ENCODE measurements at regions not wholly inside any gene's neighbourhood (a gene's known extent, or its start where the extent isn't known, plus 50 kb on each side); places are given as distances from the start of the nearest gene placed in this dataset.

DNA sequence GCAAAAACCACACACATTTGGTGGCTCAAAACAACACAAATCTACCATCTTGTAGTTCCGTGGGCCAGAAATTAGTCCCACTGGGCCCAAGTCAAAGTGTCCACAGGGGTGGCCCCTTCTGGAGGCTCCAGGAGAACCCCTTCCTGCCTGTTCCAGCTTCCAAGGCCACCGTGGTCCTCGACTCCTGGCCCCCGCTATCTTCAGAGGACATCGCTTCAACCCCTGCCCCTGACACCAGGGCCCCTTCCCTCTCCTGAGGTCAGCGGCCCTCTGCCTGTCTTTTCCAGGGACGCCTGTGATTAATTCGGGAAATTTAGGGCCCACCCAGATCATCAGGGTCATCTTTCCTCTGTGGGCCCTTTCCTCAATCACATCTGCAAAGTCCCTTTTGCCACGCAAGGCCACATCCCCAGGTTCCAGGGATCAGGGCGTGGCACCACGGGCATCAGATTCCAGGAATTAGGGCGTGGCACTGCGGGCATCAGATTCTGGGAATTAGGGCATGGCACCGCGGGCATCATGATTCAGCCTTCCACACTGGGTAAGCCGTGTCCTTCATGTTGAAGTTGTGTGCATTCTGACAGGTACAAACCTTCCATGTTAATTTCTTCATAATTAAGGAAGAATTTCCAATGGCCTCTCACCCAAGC lies 59.9 kb upstream of the SMOC2 start:
- no peaks in the 10 kb centered on the region for H3K4me1 Mint-ChIP-seq
- H3K4me3 Mint-ChIP-seq, result no peak overlapping the region
- intact Hi-C loops (cut with micrococcal nuclease), result no loop called here
- no peak overlapping the region for H3K27ac Mint-ChIP-seq
- peaks cover 0 to 3% of the 10 kb centered on the region in 2 donors for H3K27me3 Mint-ChIP-seq (ENCODE audit: low read depth in 2 of 2)
- Histone ChIP-seq H3K4me3 (ENCODE audit: low read length) (no peak overlapping the region), H3K9me3 (ENCODE audit: control insufficient read depth, insufficient read depth, low read length) (peaks cover 6% of the 10 kb centered on the region), H3K36me3 (ENCODE audit: control insufficient read depth, insufficient read depth, low read length) (no peaks in the 10 kb centered on the region), H3K4me1 (ENCODE audit: control insufficient read depth, insufficient read depth, low read length) (no peaks in the 10 kb centered on the region), H3K27ac (ENCODE audit: low read length) (no peak overlapping the region), H3K27me3 (ENCODE audit: control insufficient read depth, insufficient read depth, low read length) (no peaks in the 10 kb centered on the region)
- H3K36me3 Mint-ChIP-seq, result no peaks in the 10 kb centered on the region
- TF ChIP-seq, protein P1, sequence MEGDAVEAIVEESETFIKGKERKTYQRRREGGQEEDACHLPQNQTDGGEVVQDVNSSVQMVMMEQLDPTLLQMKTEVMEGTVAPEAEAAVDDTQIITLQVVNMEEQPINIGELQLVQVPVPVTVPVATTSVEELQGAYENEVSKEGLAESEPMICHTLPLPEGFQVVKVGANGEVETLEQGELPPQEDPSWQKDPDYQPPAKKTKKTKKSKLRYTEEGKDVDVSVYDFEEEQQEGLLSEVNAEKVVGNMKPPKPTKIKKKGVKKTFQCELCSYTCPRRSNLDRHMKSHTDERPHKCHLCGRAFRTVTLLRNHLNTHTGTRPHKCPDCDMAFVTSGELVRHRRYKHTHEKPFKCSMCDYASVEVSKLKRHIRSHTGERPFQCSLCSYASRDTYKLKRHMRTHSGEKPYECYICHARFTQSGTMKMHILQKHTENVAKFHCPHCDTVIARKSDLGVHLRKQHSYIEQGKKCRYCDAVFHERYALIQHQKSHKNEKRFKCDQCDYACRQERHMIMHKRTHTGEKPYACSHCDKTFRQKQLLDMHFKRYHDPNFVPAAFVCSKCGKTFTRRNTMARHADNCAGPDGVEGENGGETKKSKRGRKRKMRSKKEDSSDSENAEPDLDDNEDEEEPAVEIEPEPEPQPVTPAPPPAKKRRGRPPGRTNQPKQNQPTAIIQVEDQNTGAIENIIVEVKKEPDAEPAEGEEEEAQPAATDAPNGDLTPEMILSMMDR (IDR thresholded peaks at IDR 0.05), result no peak
- WGBS (ENCODE audit: insufficient coverage), result 87% methylated on average over 16 of the region's 16 CpGs
- ATAC-seq (no peak), DNase-seq (no peak)
- no peaks in the 10 kb centered on the region for H3K9me3 Mint-ChIP-seq

DNA sequence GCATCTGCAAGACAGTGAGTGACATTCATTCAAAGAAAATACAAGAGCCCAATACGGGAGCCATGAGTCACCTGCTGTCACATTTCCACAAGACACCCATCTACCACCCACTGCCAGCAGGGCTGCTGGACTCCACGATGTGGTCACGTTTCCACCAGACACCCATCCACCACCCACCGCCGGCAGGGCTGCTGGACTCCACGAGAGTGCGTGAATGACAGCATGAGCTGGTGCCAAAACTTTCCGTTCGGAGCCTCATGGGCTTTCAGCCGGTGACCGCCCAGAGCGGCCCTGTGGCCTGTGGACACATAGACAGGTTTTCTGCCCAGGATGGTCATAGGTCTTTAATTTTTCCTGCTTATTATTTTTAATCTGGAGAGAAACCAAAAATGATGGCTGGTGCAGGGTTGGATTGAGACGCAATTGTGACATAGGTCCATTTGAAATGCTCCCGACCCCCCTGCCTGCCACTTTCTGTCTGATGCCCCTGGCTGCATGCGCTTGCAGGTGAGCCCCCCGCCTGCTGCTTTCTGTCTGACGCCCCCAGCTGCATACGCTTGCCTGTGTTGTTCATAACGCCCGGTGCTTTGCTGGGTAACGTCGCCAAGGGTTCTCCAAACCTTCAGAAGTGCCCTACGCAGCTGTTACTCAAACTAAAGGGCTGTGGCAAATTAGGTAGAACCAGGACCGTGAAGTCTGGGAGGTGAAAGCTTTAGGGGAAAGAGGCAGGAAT lies 59.1 kb upstream of the SMOC2 start:
- Mint-ChIP-seq H3K4me3 (no peak overlapping the region), H3K27me3 (ENCODE audit: low read depth in 2 of 2) (peaks cover 0 to 3% of the 10 kb centered on the region in 2 donors), H3K27ac (no peak overlapping the region), H3K9me3 (no peaks in the 10 kb centered on the region), H3K36me3 (no peaks in the 10 kb centered on the region), H3K4me1 (no peaks in the 10 kb centered on the region)
- Histone ChIP-seq H3K27ac (ENCODE audit: low read length) (no peak overlapping the region), H3K9me3 (ENCODE audit: control insufficient read depth, insufficient read depth, low read length) (peaks cover 6% of the 10 kb centered on the region), H3K27me3 (ENCODE audit: control insufficient read depth, insufficient read depth, low read length) (no peaks in the 10 kb centered on the region), H3K36me3 (ENCODE audit: control insufficient read depth, insufficient read depth, low read length) (no peaks in the 10 kb centered on the region), H3K4me3 (ENCODE audit: low read length) (no peak overlapping the region), H3K4me1 (ENCODE audit: control insufficient read depth, insufficient read depth, low read length) (no peaks in the 10 kb centered on the region)
- TF ChIP-seq, protein P1 (IDR thresholded peaks at IDR 0.05), result no peak
- no peak for ATAC-seq
- 94% methylated on average over 24 of the region's 24 CpGs for WGBS (ENCODE audit: insufficient coverage)
- intact Hi-C loops (cut with micrococcal nuclease), result no loop called here
- DNase-seq, result no peak

DNA sequence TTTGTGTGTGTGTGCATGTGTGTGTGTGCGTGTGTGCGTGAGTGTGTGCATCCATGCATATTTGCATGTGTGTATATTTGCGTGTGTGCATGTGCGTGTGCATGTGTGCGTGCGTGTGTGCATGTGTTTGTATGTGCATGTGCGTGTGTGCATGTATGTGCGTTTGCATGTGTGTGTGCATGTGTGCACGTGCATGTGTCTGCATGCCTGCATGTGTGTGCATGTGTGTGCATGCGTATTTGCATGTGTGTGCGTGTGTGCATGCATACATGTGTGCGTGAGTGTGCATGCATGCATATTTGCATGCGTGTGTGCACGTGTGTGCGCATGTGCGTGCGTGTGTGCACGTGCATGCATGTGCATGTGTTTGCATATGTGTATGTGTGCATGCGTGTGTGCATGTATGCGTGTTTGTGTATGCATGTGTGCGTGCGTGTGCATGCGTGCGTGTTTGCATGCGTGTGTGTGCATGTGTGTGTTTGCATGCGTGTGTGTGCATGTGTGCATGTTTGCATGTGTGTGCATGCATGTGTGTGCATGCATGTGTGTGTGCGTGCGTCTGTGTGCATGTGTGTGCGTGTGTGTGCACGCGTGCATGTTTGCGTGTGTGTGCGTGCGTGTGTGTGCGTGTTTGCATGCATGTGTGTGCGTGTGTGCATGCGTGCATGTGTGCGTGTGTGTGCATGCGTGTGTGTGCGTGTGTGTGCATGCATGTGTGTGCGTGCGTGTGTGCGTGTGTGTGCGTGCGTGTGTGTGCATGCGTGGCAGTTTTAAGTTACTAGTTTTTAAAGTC lies 57.7 kb upstream of the SMOC2 start:
- intact Hi-C loops (cut with micrococcal nuclease), result no loop called here
- H3K9me3 ChIP-seq (ENCODE audit: control insufficient read depth, insufficient read depth, low read length), result peaks cover 6% of the 10 kb centered on the region
- ATAC-seq, result no peak
- H3K4me1 ChIP-seq (ENCODE audit: control insufficient read depth, insufficient read depth, low read length), result no peaks in the 10 kb centered on the region
- Mint-ChIP-seq H3K4me1 (no peaks in the 10 kb centered on the region), H3K27me3 (ENCODE audit: low read depth in 2 of 2) (peaks cover 0 to 3% of the 10 kb centered on the region in 2 donors), H3K36me3 (no peaks in the 10 kb centered on the region), H3K4me3 (no peak overlapping the region), H3K27ac (no peak overlapping the region), H3K9me3 (no peaks in the 10 kb centered on the region)
- no peaks in the 10 kb centered on the region for H3K36me3 ChIP-seq (ENCODE audit: control insufficient read depth, insufficient read depth, low read length)
- H3K27me3 ChIP-seq (ENCODE audit: control insufficient read depth, insufficient read depth, low read length), result no peaks in the 10 kb centered on the region
- no peak overlapping the region for H3K27ac ChIP-seq (ENCODE audit: low read length)
- DNase-seq, result no peak
- 83% methylated on average over 46 of the region's 46 CpGs for WGBS (ENCODE audit: insufficient coverage)
- H3K4me3 ChIP-seq (ENCODE audit: low read length), result no peak overlapping the region
- TF ChIP-seq, protein P1 (IDR thresholded peaks at IDR 0.05), result no peak
